ENCODE measurements at regions not wholly inside any gene's neighbourhood (a gene's known extent, or its start where the extent isn't known, plus 50 kb on each side); places are given as distances from the start of the nearest gene placed in this dataset.

- TF ChIP-seq ZHX1 (CRISPR knock-in tag; IDR thresholded peaks at IDR 0.05; ENCODE audit: low read depth) (0 out of 2 replicates have a peak, but pooled peaks have one; percentile 35), ZNF768 (CRISPR knock-in tag; IDR thresholded peaks at IDR 0.05) (no peak), XRCC5 (optimal IDR thresholded peaks at IDR 0.05; ENCODE audit: low read length) (no peak), ZNF235 (CRISPR knock-in tag; IDR thresholded peaks at IDR 0.05; ENCODE audit: borderline replicate concordance) (peak; percentile 68; the same call in 1 of the 2 replicates), ZFP36L2 (CRISPR knock-in tag; IDR thresholded peaks at IDR 0.05) (no peak), ZNF605 (CRISPR knock-in tag; IDR thresholded peaks at IDR 0.05) (0 out of 2 replicates have a peak, but pooled peaks have one; percentile 29), ZNF263 (CRISPR knock-in tag; IDR thresholded peaks at IDR 0.05) (no peak), ZNF432 (CRISPR knock-in tag; IDR thresholded peaks at IDR 0.05; ENCODE audit: borderline replicate concordance) (no peak), PRDM4 (CRISPR knock-in tag; IDR thresholded peaks at IDR 0.05; ENCODE audit: borderline replicate concordance) (no peak), REPIN1 (CRISPR knock-in tag; IDR thresholded peaks at IDR 0.05; ENCODE audit: borderline replicate concordance, low read depth) (no peak), SNAPC2 (CRISPR knock-in tag; IDR thresholded peaks at IDR 0.05) (no peak), KLF6 (CRISPR knock-in tag; IDR thresholded peaks at IDR 0.05) (no peak), NFKB2 (CRISPR knock-in tag; IDR thresholded peaks at IDR 0.05; ENCODE audit: borderline replicate concordance) (0 out of 2 replicates have a peak, but pooled peaks have one; percentile 17), ZNF83 (CRISPR knock-in tag; IDR thresholded peaks at IDR 0.05; ENCODE audit: borderline replicate concordance) (no peak)
- TF ChIP-seq, protein P1, sequence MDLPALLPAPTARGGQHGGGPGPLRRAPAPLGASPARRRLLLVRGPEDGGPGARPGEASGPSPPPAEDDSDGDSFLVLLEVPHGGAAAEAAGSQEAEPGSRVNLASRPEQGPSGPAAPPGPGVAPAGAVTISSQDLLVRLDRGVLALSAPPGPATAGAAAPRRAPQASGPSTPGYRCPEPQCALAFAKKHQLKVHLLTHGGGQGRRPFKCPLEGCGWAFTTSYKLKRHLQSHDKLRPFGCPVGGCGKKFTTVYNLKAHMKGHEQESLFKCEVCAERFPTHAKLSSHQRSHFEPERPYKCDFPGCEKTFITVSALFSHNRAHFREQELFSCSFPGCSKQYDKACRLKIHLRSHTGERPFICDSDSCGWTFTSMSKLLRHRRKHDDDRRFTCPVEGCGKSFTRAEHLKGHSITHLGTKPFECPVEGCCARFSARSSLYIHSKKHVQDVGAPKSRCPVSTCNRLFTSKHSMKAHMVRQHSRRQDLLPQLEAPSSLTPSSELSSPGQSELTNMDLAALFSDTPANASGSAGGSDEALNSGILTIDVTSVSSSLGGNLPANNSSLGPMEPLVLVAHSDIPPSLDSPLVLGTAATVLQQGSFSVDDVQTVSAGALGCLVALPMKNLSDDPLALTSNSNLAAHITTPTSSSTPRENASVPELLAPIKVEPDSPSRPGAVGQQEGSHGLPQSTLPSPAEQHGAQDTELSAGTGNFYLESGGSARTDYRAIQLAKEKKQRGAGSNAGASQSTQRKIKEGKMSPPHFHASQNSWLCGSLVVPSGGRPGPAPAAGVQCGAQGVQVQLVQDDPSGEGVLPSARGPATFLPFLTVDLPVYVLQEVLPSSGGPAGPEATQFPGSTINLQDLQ (CRISPR knock-in tag; IDR thresholded peaks at IDR 0.05), result no peak
- TF ChIP-seq, protein P2, sequence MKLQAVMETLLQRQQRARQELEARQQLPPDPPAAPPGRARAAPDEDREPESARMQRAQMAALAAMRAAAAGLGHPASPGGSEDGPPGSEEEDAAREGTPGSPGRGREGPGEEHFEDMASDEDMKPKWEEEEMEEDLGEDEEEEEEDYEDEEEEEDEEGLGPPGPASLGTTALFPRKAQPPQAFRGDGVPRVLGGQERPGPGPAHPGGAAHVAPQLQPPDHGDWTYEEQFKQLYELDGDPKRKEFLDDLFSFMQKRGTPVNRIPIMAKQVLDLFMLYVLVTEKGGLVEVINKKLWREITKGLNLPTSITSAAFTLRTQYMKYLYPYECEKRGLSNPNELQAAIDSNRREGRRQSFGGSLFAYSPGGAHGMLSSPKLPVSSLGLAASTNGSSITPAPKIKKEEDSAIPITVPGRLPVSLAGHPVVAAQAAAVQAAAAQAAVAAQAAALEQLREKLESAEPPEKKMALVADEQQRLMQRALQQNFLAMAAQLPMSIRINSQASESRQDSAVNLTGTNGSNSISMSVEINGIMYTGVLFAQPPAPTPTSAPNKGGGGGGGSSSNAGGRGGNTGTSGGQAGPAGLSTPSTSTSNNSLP (IDR thresholded peaks at IDR 0.05; ENCODE audit: low read depth, low read length), result no peak
- TF ChIP-seq, protein P3, sequence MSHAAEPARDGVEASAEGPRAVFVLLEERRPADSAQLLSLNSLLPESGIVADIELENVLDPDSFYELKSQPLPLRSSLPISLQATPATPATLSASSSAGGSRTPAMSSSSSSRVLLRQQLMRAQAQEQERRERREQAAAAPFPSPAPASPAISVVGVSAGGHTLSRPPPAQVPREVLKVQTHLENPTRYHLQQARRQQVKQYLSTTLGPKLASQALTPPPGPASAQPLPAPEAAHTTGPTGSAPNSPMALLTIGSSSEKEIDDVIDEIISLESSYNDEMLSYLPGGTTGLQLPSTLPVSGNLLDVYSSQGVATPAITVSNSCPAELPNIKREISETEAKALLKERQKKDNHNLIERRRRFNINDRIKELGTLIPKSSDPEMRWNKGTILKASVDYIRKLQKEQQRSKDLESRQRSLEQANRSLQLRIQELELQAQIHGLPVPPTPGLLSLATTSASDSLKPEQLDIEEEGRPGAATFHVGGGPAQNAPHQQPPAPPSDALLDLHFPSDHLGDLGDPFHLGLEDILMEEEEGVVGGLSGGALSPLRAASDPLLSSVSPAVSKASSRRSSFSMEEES (CRISPR knock-in tag; IDR thresholded peaks at IDR 0.05), result no peak
Measured at GRCh38 chr6:167748458-167749379, 78.0 kb upstream of the AFDN start (continued).
